ENCODE measurements at regions not wholly inside any gene's neighbourhood (a gene's known extent, or its start where the extent isn't known, plus 50 kb on each side); places are given as distances from the start of the nearest gene placed in this dataset.
A peak's percentile ranks its signal among the peaks of the same experiment; 100 is the strongest.

- Histone ChIP-seq H3K4me3 (ENCODE audit: low read length) (no peak overlapping the region), H3K27ac (ENCODE audit: low read length) (no peak overlapping the region), H3K36me3 (ENCODE audit: control insufficient read depth, insufficient read depth, low read length) (no peaks in the 10 kb centered on the region), H3K27me3 (ENCODE audit: control insufficient read depth, insufficient read depth, low read length) (no peaks in the 10 kb centered on the region), H3K4me1 (ENCODE audit: control insufficient read depth, insufficient read depth, low read length) (no peaks in the 10 kb centered on the region), H3K9me3 (ENCODE audit: control insufficient read depth, low read depth, low read length) (no peaks in the 10 kb centered on the region)
- DNase-seq = no peak
- no CpG with 5 or more reads among the region's 2 CpGs for WGBS (ENCODE audit: insufficient coverage, low lambda C conversion rate)
These were observed 72.7 kb upstream of the AKAP13 start for GRCh38 chr15:85307687-85308045.

- WGBS (ENCODE audit: insufficient coverage, low lambda C conversion rate) = no CpG with 5 or more reads among the region's 2 CpGs
- Histone ChIP-seq H3K4me1 (ENCODE audit: control insufficient read depth, insufficient read depth, low read length) (peaks cover 7% of the 10 kb centered on the region), H3K4me3 (ENCODE audit: low read length) (no peak overlapping the region), H3K9me3 (ENCODE audit: control insufficient read depth, low read depth, low read length) (no peaks in the 10 kb centered on the region), H3K36me3 (ENCODE audit: control insufficient read depth, insufficient read depth, low read length) (no peaks in the 10 kb centered on the region), H3K27ac (ENCODE audit: low read length) (no peak overlapping the region), H3K27me3 (ENCODE audit: control insufficient read depth, insufficient read depth, low read length) (no peaks in the 10 kb centered on the region)
- no peak for DNase-seq
These were observed 68.8 kb upstream of the AKAP13 start for GRCh38 chr15:85311647-85312046.

- Histone ChIP-seq H3K4me1 (ENCODE audit: control insufficient read depth, insufficient read depth, low read length) (peaks cover 7% of the 10 kb centered on the region), H3K27me3 (ENCODE audit: control insufficient read depth, insufficient read depth, low read length) (no peaks in the 10 kb centered on the region), H3K27ac (ENCODE audit: low read length) (no peak overlapping the region), H3K4me3 (ENCODE audit: low read length) (no peak overlapping the region), H3K36me3 (ENCODE audit: control insufficient read depth, insufficient read depth, low read length) (no peaks in the 10 kb centered on the region), H3K9me3 (ENCODE audit: control insufficient read depth, low read depth, low read length) (no peaks in the 10 kb centered on the region)
- no peak for DNase-seq
- WGBS (ENCODE audit: insufficient coverage, low lambda C conversion rate) = no CpG with 5 or more reads among the region's 5 CpGs
These were observed 67.9 kb upstream of the AKAP13 start for GRCh38 chr15:85312486-85312885.

- H3K27me3 ChIP-seq (ENCODE audit: control insufficient read depth, insufficient read depth, low read length) = no peaks in the 10 kb centered on the region
- no peak overlapping the region for H3K27ac ChIP-seq (ENCODE audit: low read length)
- H3K4me3 ChIP-seq (ENCODE audit: low read length) = no peak overlapping the region
- no CpG with 5 or more reads among the region's 2 CpGs for WGBS (ENCODE audit: insufficient coverage, low lambda C conversion rate)
- no peak for DNase-seq
- H3K9me3 ChIP-seq (ENCODE audit: control insufficient read depth, low read depth, low read length) = no peaks in the 10 kb centered on the region
- H3K4me1 ChIP-seq (ENCODE audit: control insufficient read depth, insufficient read depth, low read length) = peaks cover 10% of the 10 kb centered on the region
- H3K36me3 ChIP-seq (ENCODE audit: control insufficient read depth, insufficient read depth, low read length) = no peaks in the 10 kb centered on the region
These were observed 67.5 kb upstream of the AKAP13 start for GRCh38 chr15:85312929-85313331.

- Histone ChIP-seq H3K27ac (ENCODE audit: low read length) (no peak overlapping the region), H3K9me3 (ENCODE audit: control insufficient read depth, low read depth, low read length) (no peaks in the 10 kb centered on the region), H3K4me3 (ENCODE audit: low read length) (no peak overlapping the region), H3K36me3 (ENCODE audit: control insufficient read depth, insufficient read depth, low read length) (no peaks in the 10 kb centered on the region), H3K4me1 (ENCODE audit: control insufficient read depth, insufficient read depth, low read length) (peaks cover 14% of the 10 kb centered on the region), H3K27me3 (ENCODE audit: control insufficient read depth, insufficient read depth, low read length) (no peaks in the 10 kb centered on the region)
- DNase-seq = no peak
- WGBS (ENCODE audit: insufficient coverage, low lambda C conversion rate) = no CpG with 5 or more reads among the region's 1 CpG
These were observed 67.1 kb upstream of the AKAP13 start for GRCh38 chr15:85313339-85313738.

GRCh38 chr15:85314146-85314545 is 66.3 kb upstream of the AKAP13 start:
- Histone ChIP-seq H3K27me3 (ENCODE audit: control insufficient read depth, insufficient read depth, low read length) (no peaks in the 10 kb centered on the region), H3K4me3 (ENCODE audit: low read length) (no peak overlapping the region), H3K4me1 (ENCODE audit: control insufficient read depth, insufficient read depth, low read length) (peaks cover 17% of the 10 kb centered on the region), H3K27ac (ENCODE audit: low read length) (no peak overlapping the region), H3K36me3 (ENCODE audit: control insufficient read depth, insufficient read depth, low read length) (no peaks in the 10 kb centered on the region), H3K9me3 (ENCODE audit: control insufficient read depth, low read depth, low read length) (no peaks in the 10 kb centered on the region)
- DNase-seq = no peak
- WGBS (ENCODE audit: insufficient coverage, low lambda C conversion rate) = no CpG with 5 or more reads among the region's 3 CpGs

- H3K4me1 ChIP-seq (ENCODE audit: control insufficient read depth, insufficient read depth, low read length) = peaks cover 17% of the 10 kb centered on the region
- no peak overlapping the region for H3K27ac ChIP-seq (ENCODE audit: low read length)
- no peak overlapping the region for H3K4me3 ChIP-seq (ENCODE audit: low read length)
- H3K36me3 ChIP-seq (ENCODE audit: control insufficient read depth, insufficient read depth, low read length) = no peaks in the 10 kb centered on the region
- no peaks in the 10 kb centered on the region for H3K9me3 ChIP-seq (ENCODE audit: control insufficient read depth, low read depth, low read length)
- no peaks in the 10 kb centered on the region for H3K27me3 ChIP-seq (ENCODE audit: control insufficient read depth, insufficient read depth, low read length)
- WGBS (ENCODE audit: insufficient coverage, low lambda C conversion rate) = no CpG with 5 or more reads among the region's 4 CpGs
- no peak for DNase-seq
These were observed 65.8 kb upstream of the AKAP13 start for GRCh38 chr15:85314633-85315032.

- 51% methylated on average over 2 of the region's 8 CpGs for WGBS (ENCODE audit: insufficient coverage, low lambda C conversion rate)
- no peaks in the 10 kb centered on the region for H3K27me3 ChIP-seq (ENCODE audit: control insufficient read depth, insufficient read depth, low read length)
- peak overlapping the region; percentile 5 for H3K27ac ChIP-seq (ENCODE audit: low read length)
- no peaks in the 10 kb centered on the region for H3K9me3 ChIP-seq (ENCODE audit: control insufficient read depth, low read depth, low read length)
- H3K36me3 ChIP-seq (ENCODE audit: control insufficient read depth, insufficient read depth, low read length) = no peaks in the 10 kb centered on the region
- peaks cover 17% of the 10 kb centered on the region for H3K4me1 ChIP-seq (ENCODE audit: control insufficient read depth, insufficient read depth, low read length)
- H3K4me3 ChIP-seq (ENCODE audit: low read length) = no peak overlapping the region
- peak; percentile 50 to 71 for DNase-seq
These were observed 64.0 kb upstream of the AKAP13 start for GRCh38 chr15:85316244-85316934.

GRCh38 chr15:85318048-85318731 is 62.2 kb upstream of the AKAP13 start:
- Histone ChIP-seq H3K27me3 (ENCODE audit: control insufficient read depth, insufficient read depth, low read length) (no peaks in the 10 kb centered on the region), H3K36me3 (ENCODE audit: control insufficient read depth, insufficient read depth, low read length) (no peaks in the 10 kb centered on the region), H3K4me3 (ENCODE audit: low read length) (no peak overlapping the region), H3K9me3 (ENCODE audit: control insufficient read depth, low read depth, low read length) (no peaks in the 10 kb centered on the region), H3K4me1 (ENCODE audit: control insufficient read depth, insufficient read depth, low read length) (peaks cover 17% of the 10 kb centered on the region), H3K27ac (ENCODE audit: low read length) (peak overlapping the region; percentile 19)
- WGBS (ENCODE audit: insufficient coverage, low lambda C conversion rate) = no CpG with 5 or more reads among the region's 2 CpGs
- peak; percentile 80 to 84 for DNase-seq

GRCh38 chr15:85318732-85319076 is 61.7 kb upstream of the AKAP13 start:
- Histone ChIP-seq H3K27me3 (ENCODE audit: control insufficient read depth, insufficient read depth, low read length) (no peaks in the 10 kb centered on the region), H3K9me3 (ENCODE audit: control insufficient read depth, low read depth, low read length) (no peaks in the 10 kb centered on the region), H3K27ac (ENCODE audit: low read length) (no peak overlapping the region), H3K4me1 (ENCODE audit: control insufficient read depth, insufficient read depth, low read length) (peaks cover 17% of the 10 kb centered on the region), H3K36me3 (ENCODE audit: control insufficient read depth, insufficient read depth, low read length) (no peaks in the 10 kb centered on the region), H3K4me3 (ENCODE audit: low read length) (no peak overlapping the region)
- WGBS (ENCODE audit: insufficient coverage, low lambda C conversion rate) = no CpG with 5 or more reads among the region's 2 CpGs
- DNase-seq = no peak

GRCh38 chr15:85324202-85324601 is 56.2 kb upstream of the AKAP13 start:
- WGBS (ENCODE audit: insufficient coverage, low lambda C conversion rate) = 80% methylated on average over 1 of the region's 2 CpGs
- H3K27me3 ChIP-seq (ENCODE audit: control insufficient read depth, insufficient read depth, low read length) = no peaks in the 10 kb centered on the region
- DNase-seq = no peak
- H3K4me1 ChIP-seq (ENCODE audit: control insufficient read depth, insufficient read depth, low read length) = no peaks in the 10 kb centered on the region
- H3K27ac ChIP-seq (ENCODE audit: low read length) = no peak overlapping the region
- no peak overlapping the region for H3K4me3 ChIP-seq (ENCODE audit: low read length)
- no peaks in the 10 kb centered on the region for H3K9me3 ChIP-seq (ENCODE audit: control insufficient read depth, low read depth, low read length)
- no peaks in the 10 kb centered on the region for H3K36me3 ChIP-seq (ENCODE audit: control insufficient read depth, insufficient read depth, low read length)

Measured in large intestine (tissue), 3 donors.